ENCODE measurements at regions not wholly inside any gene's neighbourhood (a gene's known extent, or its start where the extent isn't known, plus 50 kb on each side); places are given as distances from the start of the nearest gene placed in this dataset.

DNA sequence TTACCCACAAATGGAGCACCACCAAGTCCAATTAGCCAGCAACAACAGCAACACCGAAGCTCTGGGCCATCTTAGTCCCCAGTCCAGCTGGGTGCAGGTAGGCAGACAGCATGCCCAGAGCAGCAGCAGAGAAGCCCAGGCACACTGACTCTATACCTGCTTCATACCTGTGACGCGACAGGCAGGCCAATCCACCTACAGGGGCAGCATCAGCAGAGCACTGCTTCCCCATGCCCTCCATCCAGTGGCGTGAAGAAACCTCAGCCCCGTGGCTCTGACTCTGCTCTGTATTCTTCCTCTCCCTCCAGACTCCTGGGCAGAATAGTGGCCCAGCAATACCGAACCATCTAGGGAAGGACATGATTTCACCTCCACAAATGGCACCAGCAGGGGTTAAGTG, 191.7 kb downstream of the AKR1D1 start:
- TF ChIP-seq, protein P1, sequence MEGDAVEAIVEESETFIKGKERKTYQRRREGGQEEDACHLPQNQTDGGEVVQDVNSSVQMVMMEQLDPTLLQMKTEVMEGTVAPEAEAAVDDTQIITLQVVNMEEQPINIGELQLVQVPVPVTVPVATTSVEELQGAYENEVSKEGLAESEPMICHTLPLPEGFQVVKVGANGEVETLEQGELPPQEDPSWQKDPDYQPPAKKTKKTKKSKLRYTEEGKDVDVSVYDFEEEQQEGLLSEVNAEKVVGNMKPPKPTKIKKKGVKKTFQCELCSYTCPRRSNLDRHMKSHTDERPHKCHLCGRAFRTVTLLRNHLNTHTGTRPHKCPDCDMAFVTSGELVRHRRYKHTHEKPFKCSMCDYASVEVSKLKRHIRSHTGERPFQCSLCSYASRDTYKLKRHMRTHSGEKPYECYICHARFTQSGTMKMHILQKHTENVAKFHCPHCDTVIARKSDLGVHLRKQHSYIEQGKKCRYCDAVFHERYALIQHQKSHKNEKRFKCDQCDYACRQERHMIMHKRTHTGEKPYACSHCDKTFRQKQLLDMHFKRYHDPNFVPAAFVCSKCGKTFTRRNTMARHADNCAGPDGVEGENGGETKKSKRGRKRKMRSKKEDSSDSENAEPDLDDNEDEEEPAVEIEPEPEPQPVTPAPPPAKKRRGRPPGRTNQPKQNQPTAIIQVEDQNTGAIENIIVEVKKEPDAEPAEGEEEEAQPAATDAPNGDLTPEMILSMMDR (IDR thresholded peaks at IDR 0.05): no peak
- Histone ChIP-seq H3K4me3 (no peak overlapping the region), H3K36me3 (no peaks in the 10 kb centered on the region)

DNA sequence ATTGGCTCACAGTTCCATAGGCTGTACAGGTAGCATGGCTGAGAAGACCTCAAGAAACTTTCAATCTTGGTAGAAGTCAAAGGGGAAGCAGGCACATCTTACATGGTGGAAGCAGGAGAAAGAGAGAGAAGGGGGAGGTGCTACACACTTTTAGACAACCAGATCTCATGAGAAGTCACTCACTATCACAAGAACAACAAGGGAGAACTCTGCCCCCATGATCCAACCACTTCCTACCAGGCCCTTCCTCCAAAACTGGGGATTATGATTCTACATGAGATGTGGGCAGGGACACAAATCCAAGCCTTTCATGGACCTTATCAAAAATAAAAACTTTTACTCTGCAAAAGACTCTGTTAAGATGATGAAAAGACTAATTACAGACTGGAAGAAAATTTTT, 183.2 kb upstream of the TRIM24 start:
- H3K27me3 ChIP-seq: no peaks in the 10 kb centered on the region
- no peaks in the 10 kb centered on the region for H3K9me3 ChIP-seq
- intact Hi-C loops (cut with DNase I): no loop called here
- DNase-seq: no peak
- no peak overlapping the region for H3K4me3 ChIP-seq
- TF ChIP-seq, protein P1 (IDR thresholded peaks at IDR 0.05): no peak
- H3K27ac ChIP-seq: no peak overlapping the region
- no peak overlapping the region for H3K9ac ChIP-seq (ENCODE audit: low read depth in 2 of 2, low read length in 2 of 2)
- no peaks in the 10 kb centered on the region for H3K4me1 ChIP-seq
- H3K36me3 ChIP-seq: no peaks in the 10 kb centered on the region

More for the DNA sequence above, 191.7 kb downstream of the AKR1D1 start:
- H3K27ac ChIP-seq: no peak overlapping the region
- intact Hi-C loops (cut with DNase I): no loop called here
- no peaks in the 10 kb centered on the region for H3K4me1 ChIP-seq
- H3K9ac ChIP-seq (ENCODE audit: low read depth in 2 of 2, low read length in 2 of 2): no peak overlapping the region
- no peaks in the 10 kb centered on the region for H3K9me3 ChIP-seq
- DNase-seq: no peak
- no peaks in the 10 kb centered on the region for H3K27me3 ChIP-seq

DNA sequence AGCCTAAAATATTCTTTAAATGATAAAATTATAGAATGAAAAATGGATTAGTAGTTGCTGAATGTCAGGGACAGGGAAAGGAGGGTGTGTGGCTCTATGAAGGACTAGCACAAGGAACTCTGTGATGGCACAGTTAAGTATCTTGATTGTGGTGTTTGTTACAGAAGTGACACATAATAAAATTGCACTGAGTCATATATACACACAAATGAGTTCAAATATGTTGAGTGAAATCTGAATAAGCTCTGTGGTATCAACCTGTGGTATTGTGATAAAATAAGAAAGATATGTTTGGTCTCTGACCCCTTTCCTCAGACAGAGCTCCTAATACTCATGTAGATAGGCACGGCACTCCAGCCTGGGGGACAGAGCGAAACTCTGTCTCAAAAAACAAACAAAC, 181.5 kb upstream of the TRIM24 start:
- TF ChIP-seq, protein P1 (IDR thresholded peaks at IDR 0.05): no peak
- H3K9me3 ChIP-seq: no peaks in the 10 kb centered on the region
- no peak overlapping the region for H3K9ac ChIP-seq (ENCODE audit: low read depth in 2 of 2, low read length in 2 of 2)
- no peaks in the 10 kb centered on the region for H3K4me1 ChIP-seq
- no peak overlapping the region for H3K4me3 ChIP-seq
- intact Hi-C loops (cut with DNase I): no loop called here
- no peak overlapping the region for H3K27ac ChIP-seq
- no peaks in the 10 kb centered on the region for H3K27me3 ChIP-seq
- no peaks in the 10 kb centered on the region for H3K36me3 ChIP-seq
- no peak for DNase-seq

DNA sequence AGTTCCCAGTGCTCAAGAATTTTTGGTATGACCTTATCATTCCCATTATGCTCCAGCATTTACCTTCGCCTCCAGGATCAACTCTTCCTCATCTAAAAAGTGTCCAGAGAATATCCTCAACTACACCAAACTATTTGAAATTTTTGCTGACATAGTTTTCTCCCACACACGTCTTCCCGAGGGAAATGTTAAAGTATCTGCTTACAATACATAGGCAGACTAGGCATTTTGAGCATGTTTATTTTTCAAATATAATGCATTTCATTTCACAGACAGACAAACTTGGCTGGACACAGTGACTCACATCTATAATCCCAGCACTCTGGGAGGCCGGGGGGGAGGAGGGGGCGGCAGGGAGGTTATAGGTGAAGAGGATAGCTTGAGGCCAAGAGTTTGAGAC, 177.1 kb upstream of the TRIM24 start:
- intact Hi-C loops (cut with DNase I): no loop called here
- no peaks in the 10 kb centered on the region for H3K27me3 ChIP-seq
- TF ChIP-seq, protein P1 (IDR thresholded peaks at IDR 0.05): no peak
- no peak overlapping the region for H3K27ac ChIP-seq
- H3K36me3 ChIP-seq: no peaks in the 10 kb centered on the region
- no peaks in the 10 kb centered on the region for H3K9me3 ChIP-seq
- no peak overlapping the region for H3K4me3 ChIP-seq
- DNase-seq: no peak
- no peaks in the 10 kb centered on the region for H3K4me1 ChIP-seq
- H3K9ac ChIP-seq (ENCODE audit: low read depth in 2 of 2, low read length in 2 of 2): no peak overlapping the region

DNA sequence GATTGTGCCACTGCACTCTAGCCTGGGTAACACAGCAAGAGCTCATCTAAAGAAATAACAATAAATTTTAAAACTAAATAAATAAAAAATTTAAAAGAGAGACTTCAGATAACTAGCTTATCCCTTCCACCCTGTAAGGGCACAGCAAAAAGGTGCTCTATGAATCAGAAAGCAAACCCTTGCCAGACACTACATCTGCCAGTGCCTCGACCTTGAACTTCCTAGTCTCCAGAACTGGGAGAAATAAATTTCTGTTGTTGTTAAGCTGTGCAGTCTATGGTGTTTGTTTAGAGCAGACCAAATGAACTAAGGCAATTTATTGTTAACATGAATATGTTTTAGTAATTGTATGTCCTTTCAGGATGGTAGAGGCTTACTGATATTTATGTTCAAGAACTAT, 174.9 kb upstream of the TRIM24 start:
- TF ChIP-seq, protein P1 (IDR thresholded peaks at IDR 0.05): no peak
- Histone ChIP-seq H3K4me3 (no peak overlapping the region), H3K9me3 (no peaks in the 10 kb centered on the region), H3K9ac (ENCODE audit: low read depth in 2 of 2, low read length in 2 of 2) (no peak overlapping the region), H3K27ac (no peak overlapping the region), H3K4me1 (no peaks in the 10 kb centered on the region), H3K27me3 (no peaks in the 10 kb centered on the region), H3K36me3 (no peaks in the 10 kb centered on the region)
- DNase-seq: no peak
- intact Hi-C loops (cut with DNase I): no loop called here

DNA sequence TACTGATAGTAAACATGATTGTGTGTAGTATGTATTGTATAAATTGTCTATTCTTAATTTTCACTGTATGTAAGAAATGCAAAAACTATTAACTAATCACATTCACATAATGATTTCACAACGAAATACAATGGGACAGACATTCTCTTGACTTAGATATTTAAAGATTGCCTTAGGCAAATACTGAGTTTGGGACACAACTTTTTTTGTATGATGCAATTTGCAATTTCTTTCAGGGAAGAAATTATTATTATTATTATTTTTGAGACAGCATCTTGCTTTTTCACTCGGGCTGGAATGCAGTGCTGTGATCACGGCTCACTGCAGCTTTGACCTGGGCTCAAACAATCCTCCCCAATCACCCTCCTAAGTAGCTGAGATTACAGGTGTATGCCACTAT, 173.2 kb upstream of the TRIM24 start:
- intact Hi-C loops (cut with DNase I): no loop called here
- Histone ChIP-seq H3K27me3 (no peaks in the 10 kb centered on the region), H3K9me3 (no peaks in the 10 kb centered on the region), H3K4me1 (no peaks in the 10 kb centered on the region), H3K4me3 (no peak overlapping the region), H3K27ac (no peak overlapping the region), H3K36me3 (no peaks in the 10 kb centered on the region), H3K9ac (ENCODE audit: low read depth in 2 of 2, low read length in 2 of 2) (no peak overlapping the region)
- no peak for DNase-seq
- TF ChIP-seq, protein P1 (IDR thresholded peaks at IDR 0.05): no peak

All from colonic mucosa (tissue), 4 donors.